Heart left ventricle (tissue), 16 donors: ENCODE measurements at regions not wholly inside any gene's neighbourhood (a gene's known extent, or its start where the extent isn't known, plus 50 kb on each side); places are given as distances from the start of the nearest gene placed in this dataset.

ENCODE experiments used
- ATAC-seq, 4 donors: fragments of 200-7000 bp; cut with Tn5 transposase; one replicate each; pipeline ENCODE4 v1.9.1; 2020 to 2022; ENCODE audit warnings: moderate library complexity in 4 of 4, mild to moderate bottlenecking in 3 of 4, moderate number of reproducible peaks in 1 of 4
- DNase-seq, 5 donors: peaks; one replicate each; pipeline ENCODE4 v3.0.0-alpha.2; 2020
- H3K27ac ChIP-seq, 12 donors: fragments of 200-600 bp; sonication (generic) in 4 of 12; one replicate each; pipeline versions ENCODE4 v1.5.0 to v1.8.0; 2016 to 2022; ENCODE audit warnings: mild to moderate bottlenecking in 2 of 12
- H3K27me3 ChIP-seq, 9 donors: fragments of 200-600 bp; sonication (generic) in 2 of 9; one replicate each; pipeline versions ENCODE4 v1.5.1 to v1.8.0; 2016 to 2022; ENCODE audit warnings: mild to moderate bottlenecking in 3 of 9
- H3K36me3 ChIP-seq, 9 donors: fragments of 200-600 bp; sonication (generic) in 2 of 9; one replicate each; pipeline versions ENCODE4 v1.5.0 to v1.8.0; 2018 to 2022; ENCODE audit warnings: mild to moderate bottlenecking in 2 of 9
- H3K4me1 ChIP-seq, 12 donors: fragments of 200-600 bp; sonication (generic) in 4 of 12; one replicate each; pipeline versions ENCODE4 v1.5.0 to v1.8.0; 2016 to 2022; ENCODE audit warnings: mild to moderate bottlenecking in 3 of 12
- H3K4me3 ChIP-seq, 12 donors: fragments of 200-600 bp; sonication (generic) in 4 of 12; one replicate each; pipeline versions ENCODE4 v1.5.0 to v1.8.0; 2017 to 2022; ENCODE audit warnings: mild to moderate bottlenecking in 9 of 12, moderate library complexity in 4 of 12
- H3K9me3 ChIP-seq, 12 donors: fragments of 200-600 bp; sonication (generic) in 4 of 12; one replicate each; pipeline versions ENCODE4 v1.5.0 to v1.8.0; 2016 to 2022; ENCODE audit warnings: mild to moderate bottlenecking in 1 of 12
- CTCF ChIP-seq, 12 donors: fragments of 200-600 bp; sonication (generic) in 4 of 12; IDR thresholded peaks; one replicate each; pipeline versions ENCODE4 v1.5.0 to v1.8.0; 2018 to 2022; ENCODE audit warnings: antibody characterized with exemption in 12 of 12, mild to moderate bottlenecking in 5 of 12
- POLR2A ChIP-seq, 2 donors: fragments of 450-650 bp; IDR thresholded peaks; one replicate each; pipeline ENCODE4 v1.6.1; 2017; ENCODE audit warnings: antibody characterized with exemption in 2 of 2, mild to moderate bottlenecking in 2 of 2, moderate library complexity in 2 of 2
- WGBS, 4 donors: extraction: QIAGEN DNeasy Blood & Tissue Kit in 2 of 4; methylation state at CpG; one replicate each; pipeline versions ENCODE4 v1.1.5 to v1.1.7; 2013 to 2018; 5-methylcytosine and 5-hydroxymethylcytosine counted together
- intact Hi-C, 10 donors: fragments of 100-400 bp; cut with DNase I; formaldehyde crosslinking; loops; one replicate each; pipeline versions ENCODE4 v1.11.1 to v1.14.2; 2022
- donor health status: ischemic (EF 13 %, LVEDD 7.1; RV severe dilation, severe dysfunction).
- donor health status: healthy with polysubstance abuse.
- donor health status: DM: no; HTN: yes; CAD: no.
- donor health status: DM: no; HTN: no; CAD: no.
- donor health status: ischemic (EF 25% LVEDD 6.9; RV normal size, moderate dysfunction).
- donor health status: ischemic (EF 25% LVEDD 5.7; RV mildly dilated, moderate dysfunction).
- donor health status: healthy.
- donor health status: DM: yes; HTN: yes; CAD: no.
- donor health status: ischemic (EF 35%, LVEDD 5.7; RV mildly dilated, moderate dysfunction).
- donor health status: nonischemic (EF 11% LVEDD 7.7; RV severe dilation, severe dysfunction).
- donor health status: DM: yes; HTN: yes; CAD: no.
- donor health status: PGD.
- donor health status: ischemic (EF 29% LVEDD 5.4; RV normal size, mild dysfunction).
- donor health status: nonischemic (EF 23%, LVEDD 6.1; RV moderate dilation, normal function).

- TF ChIP-seq CTCF (IDR thresholded peaks at IDR 0.05) (no peak), POLR2A (IDR thresholded peaks at IDR 0.05) (no peak)
- Histone ChIP-seq H3K9me3 (peaks cover 0 to 15% (median 6%) of the 10 kb centered on the region in 12 donors), H3K27ac (no peak overlapping the region), H3K4me3 (no peak overlapping the region), H3K27me3 (peaks cover 0 to 12% (median 0%) of the 10 kb centered on the region in 9 donors), H3K4me1 (no peaks in the 10 kb centered on the region), H3K36me3 (no peaks in the 10 kb centered on the region)
- 36 to 42% (median 38%) methylated on average over 2 of the region's 2 CpGs for WGBS, 4 donors
- ATAC-seq: no peak
- intact Hi-C loops: no loop called here
- DNase-seq: no peak
Measured at GRCh38 chr9:84419031-84419602, 78.6 kb upstream of the SLC28A3 start.

- Histone ChIP-seq H3K9me3 (peaks cover 0 to 15% (median 6%) of the 10 kb centered on the region in 12 donors), H3K4me3 (no peak overlapping the region), H3K27me3 (peaks cover 0 to under 1% (median 0%) of the 10 kb centered on the region in 9 donors), H3K27ac (no peak overlapping the region), H3K4me1 (no peaks in the 10 kb centered on the region), H3K36me3 (no peaks in the 10 kb centered on the region)
- no peak for ATAC-seq
- intact Hi-C loops: no loop called here
- no peak for DNase-seq
- 93 to 98% (median 95%) methylated on average over 2 of the region's 2 CpGs for WGBS, 4 donors
- TF ChIP-seq POLR2A (IDR thresholded peaks at IDR 0.05): no peak
- TF ChIP-seq CTCF (IDR thresholded peaks at IDR 0.05): no peak
Measured at GRCh38 chr9:84424931-84425330, 84.4 kb upstream of the SLC28A3 start.

- no peaks in the 10 kb centered on the region for H3K36me3 ChIP-seq
- no peak overlapping the region for H3K4me3 ChIP-seq
- ATAC-seq (no peak), DNase-seq (no peak)
- peaks cover 0 to 3% (median 0%) of the 10 kb centered on the region in 12 donors for H3K9me3 ChIP-seq
- no peak overlapping the region for H3K27ac ChIP-seq
- intact Hi-C loops: no loop called here
- no peaks in the 10 kb centered on the region for H3K27me3 ChIP-seq
- peaks cover 0 to 10% (median 0%) of the 10 kb centered on the region in 12 donors for H3K4me1 ChIP-seq
- TF ChIP-seq CTCF (IDR thresholded peaks at IDR 0.05): no peak
- no peak for TF ChIP-seq POLR2A (IDR thresholded peaks at IDR 0.05)
- WGBS, 4 donors: 81 to 96% (median 89%) methylated on average over 1 of the region's 1 CpG
Measured at GRCh38 chr9:84432746-84433145, 92.2 kb upstream of the SLC28A3 start.

- Histone ChIP-seq H3K27me3 (no peaks in the 10 kb centered on the region), H3K27ac (peak overlapping the region in 2 of 12 donors; percentile 19 to 46), H3K4me3 (peak overlapping the region in 2 of 12 donors; percentile 21 to 24), H3K36me3 (no peaks in the 10 kb centered on the region), H3K9me3 (peaks cover 0 to 3% (median 0%) of the 10 kb centered on the region in 12 donors), H3K4me1 (peaks cover 0 to 10% (median 0%) of the 10 kb centered on the region in 12 donors)
- intact Hi-C loops: no loop called here
- WGBS, 4 donors: 39 to 55% (median 47%) methylated on average over 6 of the region's 6 CpGs
- TF ChIP-seq POLR2A (IDR thresholded peaks at IDR 0.05) (no peak), CTCF (IDR thresholded peaks at IDR 0.05) (no peak)
- ATAC-seq (peak in 3 of 4 donors; percentile 27 to 34 (median 28)), DNase-seq (no peak)
Measured at GRCh38 chr9:84435902-84436301, 95.3 kb upstream of the SLC28A3 start.
